Fibroblast of lung (primary cell): ENCODE measurements at regions not wholly inside any gene's neighbourhood (a gene's known extent, or its start where the extent isn't known, plus 50 kb on each side); places are given as distances from the start of the nearest gene placed in this dataset.

ENCODE experiments used
- DNase-seq, 2 donors: peaks; one replicate each; pipeline versions ENCODE4 v3.0.0 to v3.0.0-alpha.2; 2010; ENCODE audit warnings: low read depth in 2 of 2
- H2AFZ ChIP-seq: 2 replicates; pipeline ENCODE4 v1.5.1; 2012; ENCODE audit warnings: low read length, control low read depth, inconsistent platforms
- H3K27ac ChIP-seq: 2 replicates; pipeline ENCODE4 v1.5.1; 2011; ENCODE audit warnings: low read length, control low read depth; ENCODE audit not compliant: insufficient read depth
- H3K27me3 ChIP-seq: 2 replicates; pipeline ENCODE4 v1.5.1; 2011; ENCODE audit warnings: mild to moderate bottlenecking, low read length; ENCODE audit not compliant: control insufficient read depth, insufficient read depth
- H3K36me3 ChIP-seq: 2 replicates; pipeline ENCODE4 v1.5.1; 2011; ENCODE audit warnings: low read length; ENCODE audit not compliant: control insufficient read depth, insufficient read depth
- H3K4me1 ChIP-seq: 2 replicates; pipeline ENCODE4 v1.5.1; 2011; ENCODE audit warnings: low read length; ENCODE audit not compliant: control insufficient read depth, insufficient read depth; ENCODE audit errors: extremely low read depth
- H3K4me2 ChIP-seq: 2 replicates; pipeline ENCODE4 v1.5.1; 2011; ENCODE audit warnings: low read length, control low read depth; ENCODE audit not compliant: insufficient read depth; ENCODE audit errors: extremely low read depth
- H3K4me3 ChIP-seq, 4 experiments: fragments of 200-600 bp in 1 of 4; sonication (generic) in 1 of 4; replicated peaks in 1 of 4; 2 replicates each; pipeline ENCODE4 v1.5.1; 2011 to 2016; ENCODE audit warnings: low read length in 4 of 4, low read depth in 3 of 4, mild to moderate bottlenecking in 3 of 4, control low read depth in 2 of 4, inconsistent platforms in 1 of 4, mixed read lengths in 1 of 4; ENCODE audit not compliant: insufficient read depth in 1 of 4; ENCODE audit errors: control extremely low read depth in 1 of 4
- H3K79me2 ChIP-seq: 2 replicates; pipeline ENCODE4 v1.5.1; 2012; ENCODE audit warnings: mild to moderate bottlenecking, low read length, inconsistent platforms; ENCODE audit not compliant: control insufficient read depth, insufficient read depth
- H3K9ac ChIP-seq: 2 replicates; pipeline ENCODE4 v1.5.1; 2011; ENCODE audit warnings: mild to moderate bottlenecking, low read length, control low read depth; ENCODE audit not compliant: insufficient read depth
- H3K9me3 ChIP-seq: 2 replicates; pipeline ENCODE4 v1.5.1; 2012; ENCODE audit warnings: low read depth, low read length; ENCODE audit not compliant: control insufficient read depth, insufficient read depth
- H4K20me1 ChIP-seq: 2 replicates; pipeline ENCODE4 v1.5.1; 2011; ENCODE audit warnings: low read length; ENCODE audit not compliant: control insufficient read depth, insufficient read depth; ENCODE audit errors: extremely low read depth
- EZH2 ChIP-seq: IDR thresholded peaks from 2 replicates; pipeline ENCODE4 v1.5.1; 2012; ENCODE audit warnings: low read length, control low read depth, mild to moderate bottlenecking; ENCODE audit errors: missing control alignments
- TF ChIP-seq, protein P1 (sequence below), 2 donors: IDR thresholded peaks in 1 of 2; conservative IDR thresholded peaks in 1 of 2; 1 replicate in 1 of 2; 2 replicates in 1 of 2; pipeline ENCODE4 v1.5.1; 2011 to 2012; ENCODE audit warnings: low read length in 2 of 2, control low read depth in 1 of 2, inconsistent platforms in 1 of 2, low read depth in 1 of 2, mild to moderate bottlenecking in 1 of 2

DNA sequence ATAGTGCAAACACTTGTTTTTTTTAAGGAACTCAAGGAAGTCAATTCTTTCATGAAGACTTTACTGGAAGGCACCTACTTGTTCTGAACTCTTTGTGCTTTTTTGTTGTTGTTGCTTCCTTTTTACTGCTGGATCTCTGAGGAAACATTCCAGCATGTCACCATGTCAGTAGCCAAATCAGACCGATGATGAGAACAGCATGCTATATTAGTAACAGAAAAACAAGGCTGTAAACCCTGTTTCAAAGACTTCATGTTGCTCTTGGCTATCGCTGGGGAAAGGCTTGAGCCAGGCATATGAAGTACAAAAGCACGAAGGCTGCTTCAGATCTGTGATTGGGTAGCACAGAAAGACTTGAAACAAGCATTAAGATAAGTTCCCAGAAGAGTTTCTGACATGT lies 125.6 kb upstream of the SLC5A12 start:
- no peaks in the 10 kb centered on the region for H3K79me2 ChIP-seq
- TF ChIP-seq, protein P1, sequence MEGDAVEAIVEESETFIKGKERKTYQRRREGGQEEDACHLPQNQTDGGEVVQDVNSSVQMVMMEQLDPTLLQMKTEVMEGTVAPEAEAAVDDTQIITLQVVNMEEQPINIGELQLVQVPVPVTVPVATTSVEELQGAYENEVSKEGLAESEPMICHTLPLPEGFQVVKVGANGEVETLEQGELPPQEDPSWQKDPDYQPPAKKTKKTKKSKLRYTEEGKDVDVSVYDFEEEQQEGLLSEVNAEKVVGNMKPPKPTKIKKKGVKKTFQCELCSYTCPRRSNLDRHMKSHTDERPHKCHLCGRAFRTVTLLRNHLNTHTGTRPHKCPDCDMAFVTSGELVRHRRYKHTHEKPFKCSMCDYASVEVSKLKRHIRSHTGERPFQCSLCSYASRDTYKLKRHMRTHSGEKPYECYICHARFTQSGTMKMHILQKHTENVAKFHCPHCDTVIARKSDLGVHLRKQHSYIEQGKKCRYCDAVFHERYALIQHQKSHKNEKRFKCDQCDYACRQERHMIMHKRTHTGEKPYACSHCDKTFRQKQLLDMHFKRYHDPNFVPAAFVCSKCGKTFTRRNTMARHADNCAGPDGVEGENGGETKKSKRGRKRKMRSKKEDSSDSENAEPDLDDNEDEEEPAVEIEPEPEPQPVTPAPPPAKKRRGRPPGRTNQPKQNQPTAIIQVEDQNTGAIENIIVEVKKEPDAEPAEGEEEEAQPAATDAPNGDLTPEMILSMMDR (conservative IDR thresholded peaks at IDR 0.05 in 1 of 2, IDR thresholded peaks at IDR 0.05 in 1 of 2; ENCODE audit: low read depth in 1 of 2, low read length in 2 of 2), result no peak
- no peak for TF ChIP-seq EZH2
- H4K20me1 ChIP-seq, result no peaks in the 10 kb centered on the region
- no peak overlapping the region for H3K4me3 ChIP-seq
- no peak overlapping the region for H3K4me2 ChIP-seq
- no peaks in the 10 kb centered on the region for H3K27me3 ChIP-seq
- peak in 1 of 2 donors; percentile 27 for DNase-seq
- H3K36me3 ChIP-seq, result no peaks in the 10 kb centered on the region
- no peak overlapping the region for H3K9ac ChIP-seq
- H3K9me3 ChIP-seq, result no peaks in the 10 kb centered on the region
- H3K27ac ChIP-seq, result no peak overlapping the region
- H3K4me1 ChIP-seq, result no peaks in the 10 kb centered on the region
- peak overlapping the region; percentile 15 for H2AFZ ChIP-seq

DNA sequence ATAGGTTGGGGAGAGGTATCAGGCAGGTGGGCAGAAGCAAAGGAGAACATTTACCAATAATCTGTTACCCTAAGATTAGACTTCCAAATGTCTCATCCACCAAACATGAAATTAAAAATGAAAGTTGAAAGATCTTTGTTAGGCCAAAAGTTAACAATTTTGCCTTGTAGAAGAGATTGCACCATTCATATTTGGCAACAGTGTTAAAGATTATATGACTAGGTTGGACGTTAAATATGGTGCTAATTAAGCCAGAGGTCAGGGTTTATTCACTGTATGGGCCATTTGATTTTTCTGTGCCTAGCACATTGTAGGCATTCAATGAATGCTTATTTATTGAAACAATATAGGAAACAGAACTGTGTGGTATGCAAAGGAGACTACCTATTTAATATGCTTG lies 126.1 kb upstream of the SLC5A12 start:
- Histone ChIP-seq H3K4me2 (no peak overlapping the region), H4K20me1 (no peaks in the 10 kb centered on the region), H3K4me3 (no peak overlapping the region), H3K9me3 (no peaks in the 10 kb centered on the region), H3K27ac (no peak overlapping the region), H3K9ac (no peak overlapping the region), H3K4me1 (no peaks in the 10 kb centered on the region), H3K27me3 (no peaks in the 10 kb centered on the region), H3K36me3 (no peaks in the 10 kb centered on the region), H2AFZ (no peak overlapping the region), H3K79me2 (no peaks in the 10 kb centered on the region)
- no peak for TF ChIP-seq EZH2
- TF ChIP-seq, protein P1 (conservative IDR thresholded peaks at IDR 0.05 in 1 of 2, IDR thresholded peaks at IDR 0.05 in 1 of 2; ENCODE audit: low read depth in 1 of 2, low read length in 2 of 2), result no peak
- DNase-seq, result no peak

DNA sequence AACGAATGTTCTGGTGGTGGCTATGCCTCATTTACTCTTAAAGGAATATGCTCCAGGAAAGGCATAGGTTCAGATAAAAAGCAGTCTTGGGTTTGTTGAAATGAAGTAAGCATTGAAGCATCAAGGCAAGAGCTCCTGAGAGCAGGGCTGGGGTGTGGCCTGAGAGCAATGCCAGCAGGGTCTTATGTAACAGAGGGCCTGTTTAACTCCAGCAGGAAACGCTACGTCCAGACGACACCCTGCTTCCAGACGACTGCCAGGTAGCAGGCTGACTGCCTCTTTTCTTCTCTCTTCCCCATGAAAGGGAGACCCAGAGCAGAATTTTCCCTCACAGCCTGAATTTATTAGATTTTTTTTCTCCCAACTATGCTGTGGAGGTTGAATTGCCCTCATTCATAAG lies 127.2 kb upstream of the SLC5A12 start:
- Histone ChIP-seq H3K9me3 (no peaks in the 10 kb centered on the region), H2AFZ (no peak overlapping the region), H3K4me2 (no peak overlapping the region), H3K9ac (no peak overlapping the region), H3K4me1 (no peaks in the 10 kb centered on the region), H3K79me2 (no peaks in the 10 kb centered on the region), H4K20me1 (no peaks in the 10 kb centered on the region), H3K4me3 (no peak overlapping the region), H3K27me3 (no peaks in the 10 kb centered on the region), H3K27ac (no peak overlapping the region), H3K36me3 (no peaks in the 10 kb centered on the region)
- TF ChIP-seq, protein P1 (conservative IDR thresholded peaks at IDR 0.05 in 1 of 2, IDR thresholded peaks at IDR 0.05 in 1 of 2; ENCODE audit: low read depth in 1 of 2, low read length in 2 of 2), result no peak
- TF ChIP-seq EZH2, result no peak
- DNase-seq, result no peak
